ENCODE measurements at regions not wholly inside any gene's neighbourhood (a gene's known extent, or its start where the extent isn't known, plus 50 kb on each side); places are given as distances from the start of the nearest gene placed in this dataset.

DNA sequence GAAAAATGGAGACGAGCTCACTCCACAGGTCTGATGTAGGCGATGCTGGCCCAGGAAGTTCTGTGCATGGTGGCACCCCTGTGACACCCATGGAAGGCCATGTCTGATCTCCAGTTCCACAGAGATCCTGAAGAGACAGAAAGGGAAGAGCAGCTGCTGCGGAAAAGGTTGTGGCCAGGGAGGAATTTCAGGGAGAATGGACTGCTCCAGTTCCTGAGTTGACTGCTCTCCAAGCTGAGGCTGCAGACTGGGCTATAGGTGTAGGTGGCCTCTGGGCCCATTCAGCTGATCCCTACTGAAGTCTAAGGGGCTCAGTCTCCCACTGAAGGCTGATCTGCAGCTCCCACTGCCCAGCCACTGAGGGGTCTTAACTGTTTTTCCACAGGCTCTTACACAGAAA lies 89.2 kb downstream of the ETS2 start:
- Histone ChIP-seq H3K36me3 (ENCODE audit: control insufficient read depth in 4 of 4, insufficient read depth in 3 of 4, low read depth in 1 of 4, low read length in 3 of 4) (peaks cover 0 to 2% (median 0%) of the 10 kb centered on the region in 4 donors), H3K27ac (ENCODE audit: low read depth in 1 of 2, low read length in 2 of 2) (no peak overlapping the region), H3K4me3 (ENCODE audit: low read depth in 1 of 3, low read length in 3 of 3) (no peak overlapping the region), H3K27me3 (ENCODE audit: control insufficient read depth in 4 of 4, insufficient read depth in 4 of 4, low read length in 3 of 4) (no peaks in the 10 kb centered on the region), H3K9me3 (ENCODE audit: control insufficient read depth in 4 of 4, low read length in 3 of 4) (no peaks in the 10 kb centered on the region), H3K4me1 (ENCODE audit: control insufficient read depth in 4 of 4, insufficient read depth in 4 of 4, low read length in 3 of 4) (peaks cover 0 to 6% (median 0%) of the 10 kb centered on the region in 4 donors), H3K9ac (ENCODE audit: low read depth in 1 of 2, low read length in 2 of 2) (no peak overlapping the region)
- TF ChIP-seq RXRA (IDR thresholded peaks at IDR 0.05), result no peak
- no peak for TF ChIP-seq YY1 (IDR thresholded peaks at IDR 0.05)
- no peak for TF ChIP-seq SP1 (IDR thresholded peaks at IDR 0.05)
- no peak for TF ChIP-seq HNF4A (conservative IDR thresholded peaks at IDR 0.05)
- no peak for DNase-seq (ENCODE audit: low spot score)
- 95% methylated on average over 3 of the region's 3 CpGs for WGBS

DNA sequence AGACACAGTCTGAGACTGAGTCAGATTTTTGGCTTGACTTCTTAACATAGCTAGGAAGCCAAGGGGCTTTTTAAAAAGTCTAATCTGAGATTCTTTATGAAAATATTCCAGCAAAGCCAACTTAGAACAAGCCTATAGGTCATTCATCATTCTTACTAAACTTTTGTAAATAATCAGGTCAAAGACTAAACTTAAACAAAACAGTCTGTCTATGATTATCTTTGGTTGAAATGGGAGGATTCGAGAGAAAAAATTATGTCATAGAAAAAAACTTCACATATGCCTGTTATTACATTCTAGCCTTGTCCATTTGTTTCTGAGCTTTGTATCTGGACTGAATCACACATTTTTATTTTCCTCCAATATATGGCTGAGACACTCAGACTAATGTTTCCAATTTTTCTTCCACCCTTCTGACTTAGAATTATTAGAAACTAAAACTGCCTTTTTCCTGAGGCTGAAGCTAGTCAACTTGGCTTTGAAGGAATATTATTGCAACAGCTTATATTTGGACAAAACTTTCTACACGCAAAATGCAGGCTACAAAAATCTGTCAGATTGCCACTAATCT lies 83.3 kb downstream of the ETS2 start:
- no peak for DNase-seq (ENCODE audit: low spot score)
- peaks cover 0 to 7% (median 4%) of the 10 kb centered on the region in 4 donors for H3K4me1 ChIP-seq (ENCODE audit: control insufficient read depth in 4 of 4, insufficient read depth in 4 of 4, low read length in 3 of 4)
- H3K9me3 ChIP-seq (ENCODE audit: control insufficient read depth in 4 of 4, low read length in 3 of 4), result no peaks in the 10 kb centered on the region
- H3K4me3 ChIP-seq (ENCODE audit: low read depth in 1 of 3, low read length in 3 of 3), result no peak overlapping the region
- H3K27ac ChIP-seq (ENCODE audit: low read depth in 1 of 2, low read length in 2 of 2), result peak overlapping the region in 1 of 2 donors; percentile 15
- TF ChIP-seq EGR1 (IDR thresholded peaks at IDR 0.05; ENCODE audit: low read depth in 2 of 2) (no peak), HNF4A (conservative IDR thresholded peaks at IDR 0.05) (no peak), REST (IDR thresholded peaks at IDR 0.05) (no peak), HNF4G (IDR thresholded peaks at IDR 0.05) (no peak), MAX (IDR thresholded peaks at IDR 0.05) (no peak), TAF1 (conservative IDR thresholded peaks at IDR 0.05) (no peak), NR2F2 (IDR thresholded peaks at IDR 0.05) (no peak)
- TF ChIP-seq, protein P1, sequence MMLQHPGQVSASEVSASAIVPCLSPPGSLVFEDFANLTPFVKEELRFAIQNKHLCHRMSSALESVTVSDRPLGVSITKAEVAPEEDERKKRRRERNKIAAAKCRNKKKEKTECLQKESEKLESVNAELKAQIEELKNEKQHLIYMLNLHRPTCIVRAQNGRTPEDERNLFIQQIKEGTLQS (IDR thresholded peaks at IDR 0.05), result no peak
- WGBS, result 14% methylated on average over 2 of the region's 2 CpGs
- H3K36me3 ChIP-seq (ENCODE audit: control insufficient read depth in 4 of 4, insufficient read depth in 3 of 4, low read depth in 1 of 4, low read length in 3 of 4), result peaks cover 0 to 4% (median 0%) of the 10 kb centered on the region in 4 donors
- no peaks in the 10 kb centered on the region for H3K27me3 ChIP-seq (ENCODE audit: control insufficient read depth in 4 of 4, insufficient read depth in 4 of 4, low read length in 3 of 4)
- peak overlapping the region in 1 of 2 donors; percentile 23 for H3K9ac ChIP-seq (ENCODE audit: low read depth in 1 of 2, low read length in 2 of 2)

GRCh38 chr21:38887749-38888148 lies 82.0 kb downstream of the ETS2 start:
- peaks cover 0 to 7% (median 4%) of the 10 kb centered on the region in 4 donors for H3K4me1 ChIP-seq (ENCODE audit: control insufficient read depth in 4 of 4, insufficient read depth in 4 of 4, low read length in 3 of 4)
- 94% methylated on average over 2 of the region's 2 CpGs for WGBS
- H3K9ac ChIP-seq (ENCODE audit: low read depth in 1 of 2, low read length in 2 of 2), result no peak overlapping the region
- peaks cover 0 to 1% (median 0%) of the 10 kb centered on the region in 4 donors for H3K9me3 ChIP-seq (ENCODE audit: control insufficient read depth in 4 of 4, low read length in 3 of 4)
- TF ChIP-seq NR2F2 (IDR thresholded peaks at IDR 0.05) (no peak), GABPA (IDR thresholded peaks at IDR 0.05 in 1 of 2, conservative IDR thresholded peaks at IDR 0.05 in 1 of 2) (no peak), EGR1 (IDR thresholded peaks at IDR 0.05; ENCODE audit: low read depth in 2 of 2) (no peak), TAF1 (conservative IDR thresholded peaks at IDR 0.05) (no peak), JUND (IDR thresholded peaks at IDR 0.05) (no peak), SP1 (IDR thresholded peaks at IDR 0.05) (no peak), FOXA1 (IDR thresholded peaks at IDR 0.05) (no peak), MAX (IDR thresholded peaks at IDR 0.05) (no peak), YY1 (IDR thresholded peaks at IDR 0.05) (no peak), FOXA2 (IDR thresholded peaks at IDR 0.05) (no peak), HNF4A (conservative IDR thresholded peaks at IDR 0.05) (no peak)
- H3K36me3 ChIP-seq (ENCODE audit: control insufficient read depth in 4 of 4, insufficient read depth in 3 of 4, low read depth in 1 of 4, low read length in 3 of 4), result peaks cover 0 to 2% (median 0%) of the 10 kb centered on the region in 4 donors
- no peaks in the 10 kb centered on the region for H3K27me3 ChIP-seq (ENCODE audit: control insufficient read depth in 4 of 4, insufficient read depth in 4 of 4, low read length in 3 of 4)
- no peak for DNase-seq (ENCODE audit: low spot score)
- no peak overlapping the region for H3K27ac ChIP-seq (ENCODE audit: low read depth in 1 of 2, low read length in 2 of 2)
- no peak overlapping the region for H3K4me3 ChIP-seq (ENCODE audit: low read depth in 1 of 3, low read length in 3 of 3)
